ENCODE measurements at regions not wholly inside any gene's neighbourhood (a gene's known extent, or its start where the extent isn't known, plus 50 kb on each side); places are given as distances from the start of the nearest gene placed in this dataset.

DNA sequence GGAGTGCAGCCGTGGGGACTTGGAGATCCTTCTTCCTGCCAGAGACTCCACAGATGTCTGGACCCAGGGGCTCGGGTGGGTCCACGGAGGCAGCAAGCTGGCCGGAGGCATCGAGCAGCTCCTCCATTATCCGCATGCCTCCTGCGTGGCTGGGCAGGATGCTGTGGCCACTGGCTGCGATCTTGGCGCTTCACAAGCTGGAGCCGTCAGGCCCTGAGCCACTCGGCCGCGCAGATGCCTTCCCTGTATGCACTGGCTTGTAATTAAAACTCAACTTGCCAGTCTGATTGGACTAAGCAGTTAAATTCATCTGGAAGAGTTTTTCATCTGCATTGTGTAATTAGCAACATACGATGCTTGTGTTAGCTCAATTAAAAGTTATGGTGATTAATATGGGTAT, 151.5 kb downstream of the AACS start:
- no peak overlapping the region for H3K4ac ChIP-seq (ENCODE audit: low read depth, low read length)
- WGBS (ENCODE audit: extremely low coverage, insufficient read length, low lambda C conversion rate), result no CpG with 5 or more reads among the region's 14 CpGs
- Mint-ChIP-seq H3K36me3 (ENCODE audit: insufficient read depth in 1 of 3, low read depth in 3 of 3) (peaks cover 0 to 32% (median 8%) of the 10 kb centered on the region in 3 experiments; a peak in 4 of 7 replicates), H3K9me3 (peaks cover 4 to 7% of the 10 kb centered on the region in 2 experiments; a peak in 3 of 5 replicates), H3K4me1 (peaks cover 3 to 8% of the 10 kb centered on the region in 2 experiments), H3K27ac (no peak overlapping the region), H3K4me3 (no peak overlapping the region), H3K27me3 (ENCODE audit: low read depth) (peaks cover 13% of the 10 kb centered on the region)
- H2AFZ ChIP-seq (ENCODE audit: low read length), result no peak overlapping the region
- H2AK5ac ChIP-seq (ENCODE audit: insufficient read length, low read length), result no peak overlapping the region
- no peaks in the 10 kb centered on the region for H4K20me1 ChIP-seq (ENCODE audit: control insufficient read depth, insufficient read depth, insufficient read length)
- no peak overlapping the region for H3K56ac ChIP-seq (ENCODE audit: insufficient read length, low read depth, low read length)
- no peak overlapping the region for H4K91ac ChIP-seq (ENCODE audit: insufficient read length, low read depth, low read length)
- H3K23me2 ChIP-seq (ENCODE audit: insufficient read length, low read depth, low read length, poor library complexity, severe bottlenecking), result no peaks in the 10 kb centered on the region
- H2BK5ac ChIP-seq (ENCODE audit: insufficient read length, low read length), result no peak overlapping the region
- no peak overlapping the region for H3K9ac ChIP-seq (ENCODE audit: extremely low read depth, insufficient read length, low read length)
- peaks cover 5% of the 10 kb centered on the region; the same call in 1 of the 2 replicates for H3K79me2 ChIP-seq (ENCODE audit: insufficient read depth, low read length)
- H3K27ac ChIP-seq (ENCODE audit: insufficient read length, low read depth, low read length), result no peak overlapping the region
- no peak overlapping the region for H3K23ac ChIP-seq (ENCODE audit: insufficient read length, low read depth, low read length)
- H3K27me3 ChIP-seq (ENCODE audit: insufficient read depth, low read length), result no peaks in the 10 kb centered on the region
- DNase-seq, result no peak
- no peak overlapping the region for H2BK12ac ChIP-seq (ENCODE audit: insufficient read length, low read depth, low read length)
- H4K5ac ChIP-seq (ENCODE audit: insufficient read length, low read depth, low read length), result no peak overlapping the region
- H3K18ac ChIP-seq (ENCODE audit: insufficient read length, low read depth, low read length), result no peak overlapping the region
- TF ChIP-seq, protein P1, sequence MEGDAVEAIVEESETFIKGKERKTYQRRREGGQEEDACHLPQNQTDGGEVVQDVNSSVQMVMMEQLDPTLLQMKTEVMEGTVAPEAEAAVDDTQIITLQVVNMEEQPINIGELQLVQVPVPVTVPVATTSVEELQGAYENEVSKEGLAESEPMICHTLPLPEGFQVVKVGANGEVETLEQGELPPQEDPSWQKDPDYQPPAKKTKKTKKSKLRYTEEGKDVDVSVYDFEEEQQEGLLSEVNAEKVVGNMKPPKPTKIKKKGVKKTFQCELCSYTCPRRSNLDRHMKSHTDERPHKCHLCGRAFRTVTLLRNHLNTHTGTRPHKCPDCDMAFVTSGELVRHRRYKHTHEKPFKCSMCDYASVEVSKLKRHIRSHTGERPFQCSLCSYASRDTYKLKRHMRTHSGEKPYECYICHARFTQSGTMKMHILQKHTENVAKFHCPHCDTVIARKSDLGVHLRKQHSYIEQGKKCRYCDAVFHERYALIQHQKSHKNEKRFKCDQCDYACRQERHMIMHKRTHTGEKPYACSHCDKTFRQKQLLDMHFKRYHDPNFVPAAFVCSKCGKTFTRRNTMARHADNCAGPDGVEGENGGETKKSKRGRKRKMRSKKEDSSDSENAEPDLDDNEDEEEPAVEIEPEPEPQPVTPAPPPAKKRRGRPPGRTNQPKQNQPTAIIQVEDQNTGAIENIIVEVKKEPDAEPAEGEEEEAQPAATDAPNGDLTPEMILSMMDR (conservative IDR thresholded peaks at IDR 0.05), result no peak
- H3K79me1 ChIP-seq (ENCODE audit: insufficient read depth, low read depth, low read length, poor library complexity, severe bottlenecking), result peaks cover 2% of the 10 kb centered on the region
- H2BK20ac ChIP-seq (ENCODE audit: low read depth, low read length, poor library complexity, severe bottlenecking), result no peak overlapping the region
- no peaks in the 10 kb centered on the region for H3K9me3 ChIP-seq (ENCODE audit: control insufficient read depth, low read depth, low read length)
- H4K8ac ChIP-seq (replicated peaks; ENCODE audit: insufficient read length, low read depth, low read length), result no peak overlapping the region
- H3K4me1 ChIP-seq (ENCODE audit: insufficient read depth, low read length), result peaks cover 6% of the 10 kb centered on the region
- no peak overlapping the region for H3T11ph ChIP-seq (ENCODE audit: low read length)
- no peak overlapping the region for H2BK120ac ChIP-seq (ENCODE audit: low read depth, low read length, poor library complexity, severe bottlenecking)
- H3K4me2 ChIP-seq (ENCODE audit: insufficient read depth, insufficient read length, low read length), result no peak overlapping the region
- no peak overlapping the region; the same call in 1 of the 2 replicates for H3K14ac ChIP-seq (ENCODE audit: insufficient read depth, low read length)
- H2BK15ac ChIP-seq (ENCODE audit: low read depth, low read length), result no peak overlapping the region

Data from H9 (cell line).